ENCODE measurements at regions not wholly inside any gene's neighbourhood (a gene's known extent, or its start where the extent isn't known, plus 50 kb on each side); places are given as distances from the start of the nearest gene placed in this dataset.

GRCh38 chr15:57881361-57881760 lies 174.8 kb downstream of the POLR2M start:
- DNase-seq (no peak), ATAC-seq (no peak)
- Histone ChIP-seq H3K9me3 (ENCODE audit: control insufficient read depth, low read length) (no peaks in the 10 kb centered on the region), H3K27me3 (ENCODE audit: control insufficient read depth, insufficient read depth) (no peaks in the 10 kb centered on the region), H3K4me3 (ENCODE audit: low read length) (no peak overlapping the region), H3K27ac (ENCODE audit: low read length) (no peak overlapping the region), H3K4me1 (ENCODE audit: control insufficient read depth, insufficient read depth, low read length) (no peaks in the 10 kb centered on the region)
- intact Hi-C loops (cut with DNase I) = no loop called here
- 84% methylated on average over 3 of the region's 3 CpGs for WGBS

- Histone ChIP-seq H3K27ac (ENCODE audit: low read length) (no peak overlapping the region), H3K4me3 (ENCODE audit: low read length) (no peak overlapping the region), H3K9me3 (ENCODE audit: control insufficient read depth, low read length) (no peaks in the 10 kb centered on the region), H3K4me1 (ENCODE audit: control insufficient read depth, insufficient read depth, low read length) (no peaks in the 10 kb centered on the region), H3K27me3 (ENCODE audit: control insufficient read depth, insufficient read depth) (no peaks in the 10 kb centered on the region)
- WGBS = 76% methylated on average over 3 of the region's 3 CpGs
- ATAC-seq (peak in 1 of 2 donors; percentile 29), DNase-seq (peak in 1 of 3 donors; percentile 59)
- intact Hi-C loops (cut with DNase I) = no loop called here
Observed at GRCh38 chr15:57881972-57882371, 175.5 kb downstream of the POLR2M start.

- H3K4me3 ChIP-seq (ENCODE audit: low read length) = no peak overlapping the region
- ATAC-seq (no peak), DNase-seq (no peak)
- intact Hi-C loops (cut with DNase I) = no loop called here
- H3K27me3 ChIP-seq (ENCODE audit: control insufficient read depth, insufficient read depth) = no peaks in the 10 kb centered on the region
- 75% methylated on average over 1 of the region's 1 CpG for WGBS
- H3K4me1 ChIP-seq (ENCODE audit: control insufficient read depth, insufficient read depth, low read length) = no peaks in the 10 kb centered on the region
- no peaks in the 10 kb centered on the region for H3K9me3 ChIP-seq (ENCODE audit: control insufficient read depth, low read length)
- H3K27ac ChIP-seq (ENCODE audit: low read length) = no peak overlapping the region
Observed at GRCh38 chr15:57883701-57884100, 177.2 kb downstream of the POLR2M start.

GRCh38 chr15:57884936-57885335 lies 178.4 kb downstream of the POLR2M start:
- Histone ChIP-seq H3K4me1 (ENCODE audit: control insufficient read depth, insufficient read depth, low read length) (no peaks in the 10 kb centered on the region), H3K9me3 (ENCODE audit: control insufficient read depth, low read length) (no peaks in the 10 kb centered on the region), H3K4me3 (ENCODE audit: low read length) (no peak overlapping the region), H3K27me3 (ENCODE audit: control insufficient read depth, insufficient read depth) (no peaks in the 10 kb centered on the region), H3K27ac (ENCODE audit: low read length) (no peak overlapping the region)
- DNase-seq = no peak
- WGBS = 63% methylated on average over 1 of the region's 1 CpG
- intact Hi-C loops (cut with DNase I) = no loop called here
- ATAC-seq = no peak

- Histone ChIP-seq H3K4me3 (ENCODE audit: low read length) (no peak overlapping the region), H3K4me1 (ENCODE audit: control insufficient read depth, insufficient read depth, low read length) (no peaks in the 10 kb centered on the region), H3K9me3 (ENCODE audit: control insufficient read depth, low read length) (no peaks in the 10 kb centered on the region), H3K27ac (ENCODE audit: low read length) (no peak overlapping the region), H3K27me3 (ENCODE audit: control insufficient read depth, insufficient read depth) (no peaks in the 10 kb centered on the region)
- ATAC-seq (no peak), DNase-seq (no peak)
- intact Hi-C loops (cut with DNase I) = no loop called here
- 95% methylated on average over 5 of the region's 5 CpGs for WGBS
Observed at GRCh38 chr15:57885435-57885834, 178.9 kb downstream of the POLR2M start.

- WGBS = 85% methylated on average over 2 of the region's 2 CpGs
- ATAC-seq = no peak
- intact Hi-C loops (cut with DNase I) = no loop called here
- Histone ChIP-seq H3K4me3 (ENCODE audit: low read length) (no peak overlapping the region), H3K27ac (ENCODE audit: low read length) (no peak overlapping the region), H3K4me1 (ENCODE audit: control insufficient read depth, insufficient read depth, low read length) (no peaks in the 10 kb centered on the region), H3K9me3 (ENCODE audit: control insufficient read depth, low read length) (no peaks in the 10 kb centered on the region), H3K27me3 (ENCODE audit: control insufficient read depth, insufficient read depth) (no peaks in the 10 kb centered on the region)
- DNase-seq = no peak
Observed at GRCh38 chr15:57887825-57888224, 177.7 kb downstream of the ALDH1A2 start.

- peak in 1 of 2 donors; percentile 37 for ATAC-seq
- Histone ChIP-seq H3K9me3 (ENCODE audit: control insufficient read depth, low read length) (no peaks in the 10 kb centered on the region), H3K4me3 (ENCODE audit: low read length) (no peak overlapping the region), H3K27ac (ENCODE audit: low read length) (no peak overlapping the region), H3K4me1 (ENCODE audit: control insufficient read depth, insufficient read depth, low read length) (no peaks in the 10 kb centered on the region), H3K27me3 (ENCODE audit: control insufficient read depth, insufficient read depth) (no peaks in the 10 kb centered on the region)
- intact Hi-C loops (cut with DNase I) = no loop called here
- DNase-seq = no peak
- 70% methylated on average over 1 of the region's 1 CpG for WGBS
Observed at GRCh38 chr15:57890351-57890750, 175.2 kb downstream of the ALDH1A2 start.

GRCh38 chr15:57890878-57891277 lies 174.6 kb downstream of the ALDH1A2 start:
- Histone ChIP-seq H3K27ac (ENCODE audit: low read length) (no peak overlapping the region), H3K9me3 (ENCODE audit: control insufficient read depth, low read length) (no peaks in the 10 kb centered on the region), H3K27me3 (ENCODE audit: control insufficient read depth, insufficient read depth) (no peaks in the 10 kb centered on the region), H3K4me3 (ENCODE audit: low read length) (no peak overlapping the region), H3K4me1 (ENCODE audit: control insufficient read depth, insufficient read depth, low read length) (no peaks in the 10 kb centered on the region)
- DNase-seq (no peak), ATAC-seq (no peak)
- intact Hi-C loops (cut with DNase I) = no loop called here
- 66% methylated on average over 3 of the region's 3 CpGs for WGBS

- 100% methylated on average over 1 of the region's 1 CpG for WGBS
- Histone ChIP-seq H3K4me1 (ENCODE audit: control insufficient read depth, insufficient read depth, low read length) (no peaks in the 10 kb centered on the region), H3K9me3 (ENCODE audit: control insufficient read depth, low read length) (no peaks in the 10 kb centered on the region), H3K27ac (ENCODE audit: low read length) (no peak overlapping the region), H3K27me3 (ENCODE audit: control insufficient read depth, insufficient read depth) (no peaks in the 10 kb centered on the region), H3K4me3 (ENCODE audit: low read length) (no peak overlapping the region)
- intact Hi-C loops (cut with DNase I) = no loop called here
- ATAC-seq (no peak), DNase-seq (no peak)
Observed at GRCh38 chr15:57892181-57892580, 173.3 kb downstream of the ALDH1A2 start.

- Histone ChIP-seq H3K27me3 (ENCODE audit: control insufficient read depth, insufficient read depth) (no peaks in the 10 kb centered on the region), H3K4me3 (ENCODE audit: low read length) (no peak overlapping the region), H3K27ac (ENCODE audit: low read length) (no peak overlapping the region), H3K4me1 (ENCODE audit: control insufficient read depth, insufficient read depth, low read length) (no peaks in the 10 kb centered on the region), H3K9me3 (ENCODE audit: control insufficient read depth, low read length) (no peaks in the 10 kb centered on the region)
- DNase-seq (no peak), ATAC-seq (no peak)
- intact Hi-C loops (cut with DNase I) = no loop called here
- WGBS = 67% methylated on average over 5 of the region's 5 CpGs
Observed at GRCh38 chr15:57893040-57893439, 172.5 kb downstream of the ALDH1A2 start.

- intact Hi-C loops (cut with DNase I) = no loop called here
- H3K4me1 ChIP-seq (ENCODE audit: control insufficient read depth, insufficient read depth, low read length) = no peaks in the 10 kb centered on the region
- 59% methylated on average over 1 of the region's 1 CpG for WGBS
- no peaks in the 10 kb centered on the region for H3K27me3 ChIP-seq (ENCODE audit: control insufficient read depth, insufficient read depth)
- H3K4me3 ChIP-seq (ENCODE audit: low read length) = no peak overlapping the region
- no peaks in the 10 kb centered on the region for H3K9me3 ChIP-seq (ENCODE audit: control insufficient read depth, low read length)
- H3K27ac ChIP-seq (ENCODE audit: low read length) = no peak overlapping the region
- ATAC-seq (no peak), DNase-seq (no peak)
Observed at GRCh38 chr15:57895291-57895690, 170.2 kb downstream of the ALDH1A2 start.

- intact Hi-C loops (cut with DNase I) = no loop called here
- Histone ChIP-seq H3K27ac (ENCODE audit: low read length) (no peak overlapping the region), H3K4me1 (ENCODE audit: control insufficient read depth, insufficient read depth, low read length) (no peaks in the 10 kb centered on the region), H3K4me3 (ENCODE audit: low read length) (no peak overlapping the region), H3K27me3 (ENCODE audit: control insufficient read depth, insufficient read depth) (no peaks in the 10 kb centered on the region), H3K9me3 (ENCODE audit: control insufficient read depth, low read length) (no peaks in the 10 kb centered on the region)
- WGBS = 84% methylated on average over 5 of the region's 5 CpGs
- ATAC-seq (no peak), DNase-seq (no peak)
Observed at GRCh38 chr15:57896114-57896513, 169.4 kb downstream of the ALDH1A2 start.
